ENCODE measurements at regions not wholly inside any gene's neighbourhood (a gene's known extent, or its start where the extent isn't known, plus 50 kb on each side); places are given as distances from the start of the nearest gene placed in this dataset.

- TF ChIP-seq CTCF (conservative IDR thresholded peaks at IDR 0.05; ENCODE audit: low read depth, low read length) (no peak), EZH2 (IDR thresholded peaks at IDR 0.05; ENCODE audit: low read length, unreplicated experiment) (no peak), EZH2phosphoT487 (IDR thresholded peaks at IDR 0.05; ENCODE audit: borderline replicate concordance, low read length) (no peak)
Observed at GRCh38 chr2:158013891-158014290, 87.8 kb upstream of the UPP2 start.

Data from PC-3 (cell line).